SU-DHL-6 (cell line): ENCODE measurements at regions not wholly inside any gene's neighbourhood (a gene's known extent, or its start where the extent isn't known, plus 50 kb on each side); places are given as distances from the start of the nearest gene placed in this dataset.

ENCODE experiments used
- CTCF ChIP-seq: fragments of 200-600 bp; sonication (generic); IDR thresholded peaks from one replicate; pipeline ENCODE4 v1.5.1; 2017; ENCODE audit warnings: antibody characterized with exemption, mild to moderate bottlenecking, low read length, moderate library complexity; ENCODE audit not compliant: insufficient read depth, poor library complexity, severe bottlenecking
- EZH2phosphoT487 ChIP-seq: fragments of 200-600 bp; sonication (generic), shearing (Covaris generic); conservative IDR thresholded peaks from 2 replicates; pipeline ENCODE4 v1.6.1; 2018; ENCODE audit warnings: mild to moderate bottlenecking, antibody characterized with exemption, low read length, moderate library complexity, mixed read lengths

- TF ChIP-seq CTCF (no peak), EZH2phosphoT487 (no peak)
Measured at GRCh38 chr12:46452061-46452615, 79.6 kb upstream of the SLC38A2 start.
